ENCODE measurements at regions not wholly inside any gene's neighbourhood (a gene's known extent, or its start where the extent isn't known, plus 50 kb on each side); places are given as distances from the start of the nearest gene placed in this dataset.

- TF ChIP-seq POLR2AphosphoS5 (IDR thresholded peaks at IDR 0.05) = no peak
- TF ChIP-seq CTCF (IDR thresholded peaks at IDR 0.05) = no peak
- no peak for TF ChIP-seq POLR2A (IDR thresholded peaks at IDR 0.05)
- no peak for TF ChIP-seq EP300 (IDR thresholded peaks at IDR 0.05)
Observed at GRCh38 chr3:168582503-168582902, 486.8 kb upstream of the GOLIM4 start.

All from suprapubic skin (tissue), 4 donors.